DND-41 (cell line): ENCODE measurements at regions not wholly inside any gene's neighbourhood (a gene's known extent, or its start where the extent isn't known, plus 50 kb on each side); places are given as distances from the start of the nearest gene placed in this dataset.

Source experiments
- CTCF ChIP-seq: IDR thresholded peaks from 2 replicates; pipeline ENCODE4 v1.5.1; 2012; ENCODE audit warnings: borderline replicate concordance, low read length, moderate library complexity, mild to moderate bottlenecking; ENCODE audit not compliant: poor library complexity, severe bottlenecking; ENCODE audit errors: extremely low read depth
- EZH2 ChIP-seq: IDR thresholded peaks from 3 replicates; pipeline ENCODE4 v1.6.1; 2012; ENCODE audit warnings: borderline replicate concordance, low read depth, mild to moderate bottlenecking, moderate library complexity, low read length, inconsistent platforms; ENCODE audit not compliant: severe bottlenecking

GRCh38 chr9:126111556-126111955, 215.1 kb upstream of the MVB12B start:
- TF ChIP-seq EZH2 (no peak), CTCF (no peak)
